ENCODE measurements at regions not wholly inside any gene's neighbourhood (a gene's known extent, or its start where the extent isn't known, plus 50 kb on each side); places are given as distances from the start of the nearest gene placed in this dataset.
A peak's percentile ranks its signal among the peaks of the same experiment; 100 is the strongest.
"Not testable (repeated sequence)": the region's sequence is repeated elsewhere in the genome, so short reads cannot be mapped to it uniquely, and the experiment has no call there.

DNA sequence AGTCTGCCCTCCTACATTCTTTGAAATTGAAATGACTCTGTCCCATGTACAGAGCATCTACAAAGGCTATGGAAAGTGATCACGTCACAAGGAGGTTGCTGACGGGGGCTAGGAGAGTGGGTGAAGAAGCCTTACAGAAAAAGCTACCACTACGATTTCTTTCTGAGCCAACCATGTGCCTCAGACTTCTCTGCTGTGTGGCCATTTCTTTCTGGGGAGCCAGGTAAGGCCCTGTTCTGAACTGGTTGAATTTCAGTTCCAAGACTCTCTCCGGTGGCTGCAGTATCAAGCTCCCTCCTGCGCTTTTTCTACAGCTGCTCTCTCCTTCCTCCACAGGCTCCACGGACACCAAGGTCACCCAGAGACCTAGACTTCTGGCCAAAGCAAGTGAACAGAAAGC is 112.5 kb upstream of the PRSS1 start:
- DNase-seq (ENCODE audit: low read depth in 2 of 2), result peak; percentile 24 to 27

DNA sequence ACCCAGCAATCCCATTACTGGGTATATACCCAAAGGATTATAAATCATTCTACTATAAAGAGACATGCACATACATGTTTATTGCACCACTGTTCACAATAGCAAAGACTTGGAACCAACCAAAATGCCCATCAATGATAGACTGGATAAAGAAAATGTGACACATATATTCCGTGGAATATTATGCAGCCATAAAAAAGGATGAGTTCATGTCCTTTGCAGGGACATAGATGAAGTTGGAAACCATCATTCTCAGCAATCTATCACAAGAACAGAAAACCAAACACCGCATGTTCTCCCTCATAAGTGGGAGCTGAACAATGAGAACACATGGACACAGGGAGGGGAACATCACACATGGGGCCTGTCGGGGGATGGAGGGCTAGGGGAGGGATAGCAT is 113.2 kb upstream of the PRSS1 start:
- not testable (repeated sequence) for DNase-seq (ENCODE audit: low read depth in 2 of 2)

DNA sequence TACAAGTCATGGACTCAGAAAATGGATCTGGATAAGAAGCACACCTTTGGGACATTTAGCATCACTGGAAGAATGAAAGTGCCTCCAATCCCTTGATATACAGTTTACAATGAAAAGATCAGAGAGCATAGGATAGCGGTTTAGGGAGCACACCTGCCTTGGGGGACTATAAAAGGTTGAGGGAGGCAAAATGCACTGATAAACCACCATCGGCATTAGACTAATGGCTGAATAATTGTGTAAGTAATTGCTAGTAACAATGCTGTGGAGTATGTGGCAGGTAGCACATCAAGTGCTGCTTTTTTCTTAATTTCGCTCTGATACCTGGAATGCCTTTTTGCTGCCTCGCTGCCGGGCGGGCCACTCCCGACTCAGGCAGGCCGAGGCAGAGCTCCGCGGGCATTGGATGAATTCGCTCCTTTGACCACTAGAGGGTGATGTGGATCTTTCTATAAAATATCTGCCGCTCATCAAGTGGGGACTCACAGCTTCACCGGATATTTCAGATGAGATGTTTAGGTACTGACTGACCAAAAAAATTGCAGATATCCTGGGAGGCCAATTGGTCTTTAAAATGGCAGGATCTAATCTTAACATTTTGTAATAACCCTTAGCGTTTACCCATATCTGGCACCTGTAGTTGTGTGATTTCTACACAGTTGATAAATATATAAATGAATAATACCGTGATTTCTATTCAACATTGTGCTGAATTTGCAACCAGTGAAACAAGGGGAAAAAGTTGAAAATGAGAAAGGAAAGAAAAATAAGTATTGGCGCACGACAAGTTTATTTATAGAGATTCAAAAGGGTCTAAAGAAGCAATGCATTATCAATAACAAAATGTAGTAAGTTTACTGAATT is 116.8 kb upstream of the PRSS1 start:
- peak; percentile 17 to 20 for DNase-seq (ENCODE audit: low read depth in 2 of 2)

DNA sequence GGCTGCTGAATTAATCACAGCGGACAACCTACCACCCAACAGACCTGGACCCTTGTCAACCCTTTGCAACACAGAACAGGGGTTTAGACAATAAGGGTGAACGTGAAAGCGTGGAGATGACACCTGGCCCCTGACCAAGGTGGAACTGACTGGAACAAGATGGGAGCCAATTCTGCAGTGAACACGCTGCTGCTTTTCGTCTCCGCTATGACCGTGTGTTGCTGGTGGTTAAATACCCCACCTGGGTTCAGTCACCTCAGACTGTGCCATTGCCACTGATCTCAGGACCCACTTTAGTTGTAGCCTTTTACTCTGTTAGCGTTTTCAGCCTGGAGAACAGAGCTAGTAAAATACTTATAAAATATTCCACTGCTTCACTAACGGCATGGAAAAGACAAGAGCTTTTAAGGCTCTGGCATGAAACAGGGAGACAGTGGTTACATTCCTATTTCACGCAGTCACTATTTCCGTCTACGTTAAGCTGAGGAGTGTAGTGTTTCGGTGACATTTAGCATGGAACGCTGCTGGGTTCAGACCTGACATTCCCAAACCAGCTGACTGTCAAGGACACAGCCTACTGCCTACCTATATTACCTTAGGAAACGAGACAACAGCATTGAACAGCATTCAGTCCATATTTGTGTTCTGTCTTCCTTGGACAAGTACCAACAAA is 119.5 kb upstream of the PRSS1 start:
- no peak for DNase-seq (ENCODE audit: low read depth in 2 of 2)

DNA sequence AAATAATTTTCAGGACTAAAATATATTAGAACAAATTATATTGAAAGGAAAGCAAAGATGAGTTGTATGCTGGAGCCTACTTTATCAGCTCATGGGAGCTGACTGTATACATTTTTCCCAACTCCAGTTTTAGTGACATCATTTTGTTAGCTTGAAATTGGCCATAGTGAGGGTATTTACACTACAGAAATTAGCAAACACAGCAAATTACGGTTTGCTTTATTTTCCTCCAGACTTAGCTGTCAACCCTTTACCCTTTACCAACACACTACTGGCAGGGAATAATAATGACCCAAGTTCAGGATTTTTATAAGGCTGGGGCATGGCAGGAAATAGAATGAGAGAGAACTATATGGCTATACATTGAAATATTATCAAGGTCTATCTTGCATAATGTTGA is 120.3 kb upstream of the PRSS1 start:
- no peak for DNase-seq (ENCODE audit: low read depth in 2 of 2)

DNA sequence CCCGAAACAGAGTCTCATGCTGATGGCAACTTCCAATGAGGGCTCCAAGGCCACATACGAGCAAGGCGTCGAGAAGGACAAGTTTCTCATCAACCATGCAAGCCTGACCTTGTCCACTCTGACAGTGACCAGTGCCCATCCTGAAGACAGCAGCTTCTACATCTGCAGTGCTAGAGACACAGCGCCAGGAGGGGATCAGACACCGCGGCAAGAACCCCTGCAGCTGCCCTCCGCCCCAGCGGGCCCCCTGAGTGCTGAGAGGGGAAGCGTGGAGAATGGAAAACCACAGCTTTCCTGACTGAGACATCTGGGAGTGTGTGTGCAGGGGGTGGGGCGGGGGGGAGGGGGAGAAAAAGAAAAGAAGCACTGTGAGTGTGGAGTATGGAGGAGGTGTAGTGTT is 122.0 kb upstream of the PRSS1 start:
- not testable (repeated sequence) for DNase-seq (ENCODE audit: low read depth in 2 of 2)

DNA sequence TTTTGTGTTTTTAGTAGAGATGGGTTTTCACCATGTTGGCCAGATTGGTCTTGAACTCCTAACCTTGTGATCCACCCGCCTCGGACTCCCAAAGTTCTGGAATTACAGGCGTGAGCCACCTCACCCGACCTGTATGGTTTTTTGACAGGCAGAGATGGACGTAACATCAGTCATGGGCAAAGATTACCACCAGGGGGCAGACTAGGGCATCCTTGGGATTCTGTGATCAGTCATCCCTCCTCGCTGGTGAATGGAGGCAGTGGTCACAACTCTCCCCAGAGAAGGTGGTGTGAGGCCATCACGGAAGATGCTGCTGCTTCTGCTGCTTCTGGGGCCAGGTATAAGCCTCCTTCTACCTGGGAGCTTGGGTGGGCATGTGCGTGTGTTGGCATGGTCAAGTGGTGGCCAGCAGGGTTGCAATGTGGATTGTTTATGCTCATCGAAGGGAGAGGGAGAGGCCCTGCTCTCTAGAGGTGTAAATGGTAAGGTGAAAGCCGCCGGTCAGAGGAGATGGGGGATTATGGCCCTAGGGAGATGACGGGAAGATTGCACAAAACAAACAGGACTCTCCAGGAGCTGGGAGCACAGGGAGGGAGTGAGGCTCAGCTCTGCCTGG is 122.7 kb upstream of the PRSS1 start:
- DNase-seq (ENCODE audit: low read depth in 2 of 2), result peak in 1 of 2 donors; percentile 59

DNA sequence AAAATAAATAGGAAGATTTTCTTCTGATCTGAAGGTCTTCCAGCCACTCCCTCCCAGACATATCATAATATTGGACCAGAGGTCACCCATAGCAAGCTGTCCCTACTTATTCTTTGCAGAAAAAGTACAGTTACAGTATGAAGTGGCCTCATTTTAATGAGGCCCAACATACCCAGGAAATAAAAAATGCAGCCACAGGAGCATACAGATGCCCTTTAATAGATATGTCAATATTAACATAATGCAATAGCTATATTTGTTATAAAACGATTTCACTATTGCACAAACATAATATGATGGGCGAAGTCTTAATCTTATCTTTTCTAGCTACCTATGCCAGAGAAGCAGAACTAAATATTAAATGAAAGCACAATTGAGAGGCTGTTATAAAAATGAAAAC is 124.1 kb upstream of the PRSS1 start:
- not testable (repeated sequence) for DNase-seq (ENCODE audit: low read depth in 2 of 2)

DNA sequence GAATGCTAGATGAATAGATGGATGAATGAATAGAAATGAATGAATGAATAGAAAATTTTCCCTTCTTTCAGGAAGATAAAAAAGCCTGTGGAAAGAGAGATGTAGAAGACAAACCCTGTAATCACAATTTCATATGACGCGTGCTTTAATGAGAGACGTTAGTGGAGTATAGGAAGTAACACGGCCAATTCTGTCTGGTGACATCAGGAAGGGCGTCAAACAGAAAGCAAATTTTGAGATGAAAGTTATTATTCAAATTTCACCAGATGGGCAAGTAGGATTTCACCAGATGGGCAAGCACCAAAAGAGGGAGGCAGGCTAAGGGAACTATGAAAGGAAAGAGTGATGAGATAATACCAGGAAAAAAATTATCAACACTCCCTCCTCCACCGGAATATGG is 128.9 kb upstream of the PRSS1 start:
- no peak for DNase-seq (ENCODE audit: low read depth in 2 of 2)

DNA sequence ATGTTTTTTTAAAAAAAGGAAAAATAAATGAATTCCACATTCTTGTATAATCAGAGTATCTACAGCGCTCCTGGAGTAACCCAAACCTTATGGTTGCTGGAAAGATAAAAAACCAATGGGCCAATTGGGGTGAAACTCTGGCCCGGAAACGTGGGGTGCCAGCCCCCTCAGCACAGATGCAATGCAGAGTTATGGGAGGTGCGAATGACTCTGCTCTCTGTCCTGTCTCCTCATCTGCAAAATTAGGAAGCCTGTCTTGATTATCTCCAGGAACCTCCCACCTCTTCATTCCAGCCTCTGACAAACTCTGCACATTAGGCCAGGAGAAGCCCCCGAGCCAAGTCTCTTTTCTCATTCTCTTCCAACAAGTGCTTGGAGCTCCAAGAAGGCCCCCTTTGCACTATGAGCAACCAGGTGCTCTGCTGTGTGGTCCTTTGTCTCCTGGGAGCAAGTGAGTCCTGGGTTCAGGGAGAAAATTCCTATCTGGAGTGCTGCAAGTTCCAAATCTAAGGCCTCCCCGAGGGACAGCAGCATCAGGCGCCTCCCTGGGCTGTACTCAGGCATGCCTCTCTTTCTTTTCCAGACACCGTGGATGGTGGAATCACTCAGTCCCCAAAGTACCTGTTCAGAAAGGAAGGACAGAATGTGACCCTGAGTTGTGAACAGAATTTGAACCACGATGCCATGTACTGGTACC is 130.5 kb upstream of the PRSS1 start:
- DNase-seq (ENCODE audit: low read depth in 2 of 2), result no peak

DNA sequence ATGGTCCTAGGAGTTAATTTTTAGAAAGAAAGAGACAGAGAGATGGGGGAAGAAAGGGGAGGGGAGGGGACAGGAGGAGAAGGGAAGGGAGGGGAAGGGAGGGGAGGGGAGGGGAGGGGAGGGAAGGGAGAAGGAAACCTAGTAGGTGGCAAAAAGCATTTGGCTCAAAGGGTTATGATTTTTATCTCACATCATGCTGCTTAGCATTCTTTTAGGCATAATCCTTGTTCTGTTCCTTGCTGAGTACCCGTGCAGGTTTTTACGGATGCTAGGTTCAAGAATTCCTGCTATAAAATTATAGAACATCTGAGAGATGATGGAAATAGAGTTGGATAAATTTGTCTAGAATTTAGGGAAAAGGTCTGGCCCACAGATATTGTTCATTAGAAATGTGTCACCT is 132.4 kb upstream of the PRSS1 start:
- no peak for DNase-seq (ENCODE audit: low read depth in 2 of 2)

DNA sequence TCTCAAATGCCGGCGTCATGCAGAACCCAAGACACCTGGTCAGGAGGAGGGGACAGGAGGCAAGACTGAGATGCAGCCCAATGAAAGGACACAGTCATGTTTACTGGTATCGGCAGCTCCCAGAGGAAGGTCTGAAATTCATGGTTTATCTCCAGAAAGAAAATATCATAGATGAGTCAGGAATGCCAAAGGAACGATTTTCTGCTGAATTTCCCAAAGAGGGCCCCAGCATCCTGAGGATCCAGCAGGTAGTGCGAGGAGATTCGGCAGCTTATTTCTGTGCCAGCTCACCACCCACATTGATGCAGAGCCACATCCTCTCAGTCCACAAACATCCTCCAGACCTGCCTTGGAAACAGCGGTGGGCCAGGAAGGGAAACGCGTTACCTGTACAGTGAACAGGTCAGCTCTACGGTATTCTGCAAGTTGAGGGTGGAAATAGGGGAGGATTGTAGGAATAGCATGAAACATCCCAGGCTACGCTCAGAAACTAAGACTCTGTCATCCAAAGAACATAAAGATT is 133.1 kb upstream of the PRSS1 start:
- no peak for DNase-seq (ENCODE audit: low read depth in 2 of 2)

DNA sequence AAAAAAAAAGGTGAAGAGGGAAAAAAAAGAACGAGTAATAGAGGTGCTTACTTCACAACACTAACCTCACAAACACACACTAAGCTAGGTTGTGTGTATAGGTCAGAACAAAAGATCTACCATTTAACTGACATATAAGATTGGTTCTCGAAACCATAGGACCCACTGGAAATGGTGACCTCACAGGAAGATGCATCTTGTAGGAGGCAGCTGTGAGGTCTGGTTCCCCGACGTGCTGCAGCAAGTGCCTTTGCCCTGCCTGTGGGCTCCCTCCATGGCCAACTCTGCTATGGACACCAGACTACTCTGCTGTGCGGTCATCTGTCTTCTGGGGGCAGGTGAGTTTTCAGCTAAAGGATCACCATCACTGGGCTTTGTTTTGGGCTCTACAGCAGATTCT is 133.8 kb upstream of the PRSS1 start:
- DNase-seq (ENCODE audit: low read depth in 2 of 2), result no peak

DNA sequence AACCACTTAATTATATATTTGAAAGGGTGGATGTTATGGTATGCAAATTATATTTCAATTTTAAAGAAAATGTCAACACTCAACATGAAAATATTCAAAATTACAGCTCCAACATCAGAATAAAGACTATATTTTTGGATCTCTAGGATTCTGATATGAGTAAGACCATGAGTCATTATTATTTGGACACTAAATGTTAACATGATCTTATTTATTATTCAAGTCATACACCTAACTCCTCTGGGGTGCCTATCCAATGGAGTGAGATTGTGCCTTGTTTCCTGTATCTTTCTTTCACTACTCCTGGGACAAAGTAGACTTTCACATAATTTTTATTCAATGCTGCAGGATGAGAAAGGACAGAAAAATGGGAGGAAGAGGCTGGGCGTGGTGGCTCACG is 135.2 kb upstream of the PRSS1 start:
- no peak for DNase-seq (ENCODE audit: low read depth in 2 of 2)

DNA sequence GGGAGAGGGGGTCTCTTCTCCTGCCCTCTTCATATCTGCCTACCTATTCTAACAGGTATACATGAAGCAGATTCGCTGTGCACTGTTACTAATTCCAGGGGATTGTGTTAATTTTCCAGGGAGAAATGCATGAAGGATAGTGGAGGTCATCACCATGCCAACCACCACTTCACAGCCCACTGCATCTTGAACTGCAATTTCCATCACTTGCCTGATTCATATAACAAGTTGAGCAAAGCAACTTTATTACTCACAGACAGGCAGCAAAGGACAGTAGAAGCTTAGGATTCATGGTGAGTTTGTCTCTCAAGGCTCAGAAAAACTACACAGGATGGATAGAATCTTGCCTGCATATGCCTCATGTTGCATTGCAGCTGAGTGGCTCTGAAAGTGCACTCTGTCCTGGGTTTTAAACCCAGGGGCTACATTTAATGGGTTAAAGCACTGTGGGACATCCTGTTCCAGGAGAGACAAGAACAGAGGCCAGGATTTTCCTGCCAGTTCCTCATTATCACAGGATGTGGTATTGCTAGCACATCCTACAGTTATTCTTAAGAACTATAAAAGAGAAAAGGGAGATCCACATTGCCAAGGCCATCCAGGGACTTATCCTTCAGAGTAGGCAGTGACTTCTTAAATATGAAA is 136.9 kb upstream of the PRSS1 start:
- no peak for DNase-seq (ENCODE audit: low read depth in 2 of 2)

DNA sequence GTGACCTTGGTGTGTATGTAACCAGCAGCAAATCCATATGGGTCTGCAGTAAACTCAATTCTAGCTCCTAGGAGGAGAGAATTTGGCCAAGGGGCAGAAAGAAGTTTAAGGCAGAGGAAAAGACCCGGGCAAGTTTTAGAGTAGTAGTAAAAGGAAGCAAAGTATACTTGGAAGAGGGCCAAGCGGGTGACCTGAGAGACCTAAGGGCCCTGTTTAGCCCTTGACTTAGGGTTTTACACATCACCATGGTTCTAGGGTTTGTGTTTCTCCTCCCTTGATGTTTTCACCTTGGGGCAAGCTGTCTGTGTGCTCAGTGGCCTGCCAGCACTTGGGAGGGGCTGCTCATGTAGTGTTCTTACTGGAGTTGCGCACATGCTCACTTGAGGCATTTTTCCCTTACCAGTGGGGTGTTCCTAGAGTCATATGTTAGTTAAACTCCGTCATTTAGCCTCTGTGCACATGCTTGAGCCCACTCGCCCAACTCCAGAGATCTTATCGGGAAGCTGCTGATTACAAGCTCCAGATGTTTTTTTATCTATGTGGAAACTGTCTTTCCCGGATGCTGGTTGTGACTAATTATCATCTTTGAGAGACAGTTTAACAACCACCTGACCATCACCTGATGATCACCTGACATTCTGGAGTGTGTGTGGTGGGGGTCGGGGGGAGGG is 137.6 kb upstream of the PRSS1 start:
- DNase-seq (ENCODE audit: low read depth in 2 of 2), result no peak

DNA sequence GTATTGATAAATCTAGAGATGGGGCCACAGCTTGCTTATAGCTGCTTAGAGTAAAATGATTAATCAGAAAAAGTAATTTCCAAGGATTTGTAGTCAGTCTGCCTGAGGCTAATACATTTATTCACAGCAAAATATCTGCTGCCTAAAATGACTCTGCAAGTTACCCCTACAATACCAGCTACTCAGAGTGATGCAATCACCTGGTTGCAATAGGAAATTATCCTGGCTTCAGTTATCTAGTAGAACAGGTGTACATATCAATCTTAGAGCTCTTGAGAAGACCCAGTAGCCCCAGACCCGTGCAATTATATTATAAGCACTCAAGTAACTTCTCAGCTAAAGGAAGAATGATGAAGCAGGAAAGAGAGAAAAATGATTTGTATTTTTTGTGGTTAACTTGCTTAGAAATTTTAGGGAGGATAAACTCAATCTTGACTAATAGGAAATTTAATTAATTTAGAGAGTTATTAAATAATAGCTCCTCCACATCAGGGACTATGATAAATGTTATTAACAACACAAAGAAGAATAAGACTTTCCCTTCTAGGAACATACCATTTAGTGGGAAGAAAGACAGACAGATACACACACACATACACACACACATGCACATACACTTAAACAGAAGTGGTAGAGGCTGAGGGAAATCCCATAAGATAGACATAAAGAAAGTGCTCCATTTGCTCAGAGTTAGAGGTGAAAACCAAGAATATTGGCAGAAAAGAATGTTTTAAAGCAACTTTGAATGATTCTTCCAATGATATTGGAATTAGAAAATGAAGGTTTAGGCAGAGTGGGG is 140.4 kb upstream of the PRSS1 start:
- DNase-seq (ENCODE audit: low read depth in 2 of 2), result no peak

DNA sequence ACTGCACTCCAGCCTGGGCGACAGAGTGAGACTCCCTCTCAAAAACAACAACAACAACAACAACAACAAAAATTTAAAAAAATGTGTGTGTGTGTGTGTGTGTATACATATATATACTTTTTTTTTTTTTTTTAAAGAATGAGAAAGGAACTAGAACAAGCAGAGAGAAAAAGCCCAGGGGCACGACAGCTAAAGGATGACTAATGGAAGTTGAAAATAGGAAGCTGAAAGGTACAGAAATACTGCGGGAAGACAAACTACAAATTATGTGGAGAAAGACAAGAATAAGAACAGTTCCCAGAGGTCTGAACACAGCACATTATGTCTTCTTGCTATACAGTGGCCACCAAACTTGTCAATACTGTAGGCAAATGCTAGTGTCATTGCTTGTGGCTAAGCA is 141.9 kb upstream of the PRSS1 start:
- DNase-seq (ENCODE audit: low read depth in 2 of 2), result no peak

DNA sequence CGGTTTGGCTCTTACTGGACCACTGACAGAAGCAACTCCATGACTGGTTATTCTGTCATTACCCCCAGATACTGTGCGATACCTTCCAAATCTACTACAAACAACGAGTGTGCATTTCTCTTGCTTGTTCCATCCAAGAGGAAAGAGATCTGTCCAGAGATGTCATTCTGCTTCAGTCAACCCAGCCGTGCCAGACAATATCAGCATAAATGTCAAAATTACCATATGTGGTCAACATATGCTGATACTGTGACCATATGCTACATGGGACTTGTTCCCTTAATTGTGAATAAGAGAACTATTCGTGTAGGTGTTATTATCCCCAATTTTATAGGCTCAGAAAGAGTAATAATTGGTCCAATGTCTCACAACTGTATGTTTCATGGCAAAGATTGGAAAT is 143.2 kb upstream of the PRSS1 start:
- no peak for DNase-seq (ENCODE audit: low read depth in 2 of 2)

DNA sequence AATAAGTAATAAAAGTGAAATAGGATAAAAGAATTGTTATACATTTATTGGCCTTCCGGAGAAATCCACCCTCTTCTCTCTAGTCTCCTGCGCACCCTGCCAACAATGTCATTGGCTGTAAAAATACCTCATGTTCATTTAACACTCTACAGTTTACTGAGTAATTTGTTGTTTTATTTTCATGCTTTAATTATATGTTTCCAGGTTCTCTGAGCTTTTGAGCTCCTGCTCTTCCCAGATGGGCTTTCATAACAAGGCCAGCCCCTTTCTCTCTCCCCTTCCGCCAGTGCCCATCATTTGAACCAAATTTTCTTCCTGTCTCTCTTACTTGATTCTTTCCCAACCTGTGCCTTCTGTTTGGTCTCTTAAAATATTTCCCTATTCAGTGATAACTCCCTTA is 144.6 kb upstream of the PRSS1 start:
- DNase-seq (ENCODE audit: low read depth in 2 of 2), result no peak
